ENCODE measurements at regions not wholly inside any gene's neighbourhood (a gene's known extent, or its start where the extent isn't known, plus 50 kb on each side); places are given as distances from the start of the nearest gene placed in this dataset.

DNA sequence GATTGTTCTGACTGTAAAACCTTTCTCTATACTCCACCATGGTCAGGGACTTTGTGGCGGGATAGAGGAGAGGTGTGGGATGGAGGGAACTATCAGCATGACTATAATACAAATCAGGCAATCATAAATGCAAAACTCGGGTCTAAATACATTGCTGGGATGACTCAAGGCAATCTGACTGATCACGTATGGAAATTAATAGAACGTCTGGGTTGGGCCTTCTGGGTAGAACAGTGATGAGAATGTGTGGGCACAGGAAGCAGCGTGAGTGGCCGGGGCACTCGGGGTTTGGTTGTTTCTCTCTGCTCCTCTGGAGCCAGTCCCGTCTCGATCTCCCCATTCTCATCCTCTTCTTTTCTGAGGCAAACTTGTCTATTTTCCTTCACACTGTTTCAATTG, 485.8 kb downstream of the VRK1 start:
- TF ChIP-seq YY1 (IDR thresholded peaks at IDR 0.05; ENCODE audit: insufficient read depth, insufficient read length) (no peak), ZNF274 (IDR thresholded peaks at IDR 0.05; ENCODE audit: low read depth, low read length) (no peak), SUZ12 (IDR thresholded peaks at IDR 0.05; ENCODE audit: extremely low read depth, insufficient read depth, insufficient read length) (no peak)
